Astrocyte of the spinal cord (primary cell): ENCODE measurements at regions not wholly inside any gene's neighbourhood (a gene's known extent, or its start where the extent isn't known, plus 50 kb on each side); places are given as distances from the start of the nearest gene placed in this dataset.
A peak's percentile ranks its signal among the peaks of the same experiment; 100 is the strongest.
"Not testable (repeated sequence)": the region's sequence is repeated elsewhere in the genome, so short reads cannot be mapped to it uniquely, and the experiment has no call there.

Experiments used
- DNase-seq: peaks from one replicate; pipeline ENCODE4 v3.0.0; 2011; ENCODE audit warnings: low read depth, low spot score
- H3K4me3 ChIP-seq: 2 replicates; pipeline ENCODE4 v1.5.1; 2011; ENCODE audit warnings: low read depth, mild to moderate bottlenecking, low read length, moderate library complexity
- CTCF ChIP-seq: IDR thresholded peaks from 2 replicates; pipeline ENCODE4 v1.5.1; 2012; ENCODE audit warnings: low read depth, mild to moderate bottlenecking, low read length, inconsistent platforms
- in situ Hi-C: cut with HindIII; loops from 2 replicates; pipeline ENCODE4 v1.10.0; 2017; ENCODE audit warnings: low sequenced_read_pairs

- in situ Hi-C loops = no loop called here
- no peak overlapping the region for H3K4me3 ChIP-seq
Observed at GRCh38 chr3:105140899-105141367, 225.8 kb upstream of the ALCAM start.

DNA sequence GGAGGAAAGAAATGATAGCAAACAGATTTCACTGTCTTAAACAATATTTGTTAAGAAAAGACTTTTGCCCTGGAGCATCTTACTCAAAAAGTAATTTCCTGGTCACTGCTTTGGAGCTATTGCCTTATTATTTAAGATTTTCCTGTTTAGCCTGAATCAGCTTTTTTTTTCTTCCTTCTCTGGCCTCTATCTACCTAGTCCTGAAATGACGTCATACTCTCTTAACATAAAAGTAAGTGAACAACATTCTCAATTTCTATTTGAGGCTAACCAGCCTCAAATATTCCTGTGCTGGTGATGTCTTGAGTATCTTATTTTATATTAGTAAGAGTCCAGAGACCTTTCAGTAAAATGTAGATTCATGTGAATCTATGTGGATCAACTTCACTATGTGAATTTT lies 221.9 kb upstream of the ALCAM start:
- H3K4me3 ChIP-seq = no peak overlapping the region
- no peak for DNase-seq
- no peak for TF ChIP-seq CTCF
- in situ Hi-C loops = no loop called here

More at GRCh38 chr3:105140899-105141367, 225.8 kb upstream of the ALCAM start:
- DNase-seq = peak; percentile 4
- no peak for TF ChIP-seq CTCF

DNA sequence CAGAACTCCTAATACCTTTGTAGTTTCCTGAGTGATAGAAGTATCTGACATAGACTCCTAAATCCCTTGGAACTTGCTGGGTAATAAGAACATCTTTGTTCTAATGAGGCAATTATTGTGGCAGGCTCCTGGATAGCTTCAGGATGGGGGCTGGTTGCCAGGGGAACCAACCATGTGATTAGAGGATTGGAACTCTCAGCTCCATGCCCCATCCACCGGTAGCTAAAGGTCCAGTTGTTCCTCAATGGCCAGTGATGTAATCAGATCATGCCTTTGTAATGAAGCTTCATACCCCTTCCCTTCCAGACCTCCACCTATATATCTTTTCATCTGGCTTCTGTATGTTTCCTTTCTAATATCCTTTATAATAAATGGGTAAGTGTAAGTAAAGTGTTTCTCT lies 221.2 kb upstream of the ALCAM start:
- no peak for TF ChIP-seq CTCF
- in situ Hi-C loops = no loop called here
- H3K4me3 ChIP-seq = no peak overlapping the region
- DNase-seq = no peak

GRCh38 chr3:105149197-105149596 lies 217.5 kb upstream of the ALCAM start:
- in situ Hi-C loops, DNase-seq, H3K4me3 ChIP-seq: not testable (repeated sequence)

- no peak for DNase-seq
- in situ Hi-C loops = no loop called here
- TF ChIP-seq CTCF = no peak
- no peak overlapping the region for H3K4me3 ChIP-seq
Observed at GRCh38 chr3:105152987-105153386, 213.7 kb upstream of the ALCAM start.

- TF ChIP-seq CTCF = no peak
- H3K4me3 ChIP-seq = no peak overlapping the region
- no peak for DNase-seq
- in situ Hi-C loops = no loop called here
Observed at GRCh38 chr3:105154692-105155091, 212.0 kb upstream of the ALCAM start.

DNA sequence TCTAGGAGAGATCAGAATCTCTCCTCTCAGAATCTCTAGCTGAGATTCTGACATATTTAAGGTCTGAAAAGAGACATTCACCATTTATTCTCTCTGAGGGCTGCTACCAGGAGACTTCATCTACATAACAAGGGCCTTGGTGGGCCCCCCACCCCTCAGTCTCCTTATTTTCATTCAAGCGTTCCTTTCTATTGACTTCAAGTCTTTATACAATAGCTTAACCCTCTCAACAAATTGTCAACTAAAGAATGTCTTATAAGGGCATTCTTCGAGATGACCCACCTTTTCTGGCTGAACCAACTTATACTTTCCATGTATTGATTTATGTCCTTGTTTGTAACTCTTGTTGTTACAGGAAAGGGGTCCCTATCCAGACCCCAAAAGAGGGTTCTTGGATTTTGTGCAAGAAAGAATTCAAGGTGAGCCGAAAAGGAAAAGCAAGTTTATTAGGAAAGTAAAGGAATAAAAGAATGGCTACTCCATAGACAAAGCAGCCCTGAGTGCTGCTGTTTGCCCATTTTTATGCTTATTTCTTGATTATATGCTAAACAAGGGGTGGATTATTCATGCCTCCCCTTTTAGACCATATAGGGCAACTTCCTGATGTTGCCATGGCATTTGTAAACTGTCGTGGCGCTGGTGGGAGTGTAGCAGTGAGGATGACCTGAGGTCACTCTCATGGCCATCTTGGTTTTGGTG lies 209.5 kb upstream of the ALCAM start:
- no peak for TF ChIP-seq CTCF
- in situ Hi-C loops = no loop called here

More for the DNA sequence above, 209.5 kb upstream of the ALCAM start:
- no peak overlapping the region for H3K4me3 ChIP-seq
- DNase-seq = no peak
